ENCODE measurements at regions not wholly inside any gene's neighbourhood (a gene's known extent, or its start where the extent isn't known, plus 50 kb on each side); places are given as distances from the start of the nearest gene placed in this dataset.

GRCh38 chr10:17506856-17507471 lies 52.6 kb upstream of the ST8SIA6 start:
- TF ChIP-seq CTCF (IDR thresholded peaks at IDR 0.05) = no peak
- TF ChIP-seq POLR2A (IDR thresholded peaks at IDR 0.05) = no peak
